MM.1S (cell line): ENCODE measurements at regions not wholly inside any gene's neighbourhood (a gene's known extent, or its start where the extent isn't known, plus 50 kb on each side); places are given as distances from the start of the nearest gene placed in this dataset.

Experiments
- CTCF ChIP-seq: fragments of 300-600 bp; sonication (generic); IDR thresholded peaks from 2 replicates; pipeline ENCODE4 v1.5.1; 2016; ENCODE audit warnings: antibody characterized with exemption, low read length, mixed read lengths
- EZH2 ChIP-seq: fragments of 300-600 bp; sonication (generic); optimal IDR thresholded peaks from 2 replicates; pipeline ENCODE3; 2017; ENCODE audit warnings: low read depth, mild to moderate bottlenecking, antibody characterized with exemption, low read length, mixed read lengths

GRCh38 chr1:5567839-5568238, 424.4 kb downstream of the NPHP4 start:
- TF ChIP-seq CTCF (no peak), EZH2 (no peak)
